SK-N-SH (cell line): ENCODE measurements at regions not wholly inside any gene's neighbourhood (a gene's known extent, or its start where the extent isn't known, plus 50 kb on each side); places are given as distances from the start of the nearest gene placed in this dataset.

Experiments used
- CTCF ChIA-PET: fragments of 300-600, 350-600 bp; formaldehyde crosslinking; extraction: SDS; loops from one replicate; lab custom pipeline; 2021; lab: Yijun Ruan, JAX
- POLR2A ChIA-PET: fragments of 350-600 bp; sonication (Branson Sonifier 250); formaldehyde crosslinking; extraction: SDS; loops from one replicate; lab custom pipeline; 2020; ENCODE audit warnings: antibody characterized with exemption, inconsistent platforms; lab: Yijun Ruan, JAX
- DNase-seq: peaks from one replicate; pipeline ENCODE4 v3.0.0; 2012
- H2AFZ ChIP-seq: fragments of 200-600 bp; sonication (generic); 2 replicates; pipeline ENCODE4 v1.8.1; 2016; ENCODE audit warnings: antibody characterized with exemption, mild to moderate bottlenecking, low read depth
- H3F3A ChIP-seq: fragments of 200-600 bp; sonication (generic); replicated peaks from 2 replicates; pipeline ENCODE3; 2016; ENCODE audit warnings: antibody characterized with exemption, mild to moderate bottlenecking; ENCODE audit not compliant: insufficient read depth
- H3K27ac ChIP-seq, 2 experiments: fragments of 200-500 bp in 1 of 2; fragments of 200-600 bp in 1 of 2; sonication (Bioruptor generic) in 1 of 2; sonication (generic), shearing (Covaris generic) in 1 of 2; 2 replicates each; pipeline versions ENCODE4 v1.5.1 to v1.6.1; 2014 to 2016; ENCODE audit warnings: low read depth in 2 of 2, inconsistent platforms in 1 of 2, low read length in 1 of 2, mild to moderate bottlenecking in 1 of 2, mixed read lengths in 1 of 2
- H3K27me3 ChIP-seq: fragments of 200-600 bp; sonication (generic), shearing (Covaris generic); 2 replicates; pipeline ENCODE4 v1.6.1; 2016; ENCODE audit warnings: mixed run types; ENCODE audit not compliant: insufficient read depth
- H3K36me3 ChIP-seq, 2 experiments: fragments of 200-500 bp in 1 of 2; fragments of 200-600 bp in 1 of 2; sonication (Bioruptor generic) in 1 of 2; sonication (generic) in 1 of 2; replicated peaks in 1 of 2; 2 replicates each; pipeline versions ENCODE3 to v1.5.1; 2014 to 2016; ENCODE audit warnings: low read length in 1 of 2, mild to moderate bottlenecking in 1 of 2; ENCODE audit not compliant: insufficient read depth in 2 of 2, control insufficient read depth in 1 of 2
- H3K4me1 ChIP-seq, 2 experiments: fragments of 200-500 bp in 1 of 2; fragments of 200-600 bp in 1 of 2; sonication (Bioruptor generic) in 1 of 2; sonication (generic), shearing (Covaris generic) in 1 of 2; 2 replicates each; pipeline versions ENCODE4 v1.5.1 to v1.6.1; 2014 to 2016; ENCODE audit warnings: low read depth in 1 of 2, low read length in 1 of 2, mixed run types in 1 of 2; ENCODE audit not compliant: insufficient read depth in 2 of 2, control insufficient read depth in 1 of 2
- H3K4me2 ChIP-seq: fragments of 200-600 bp; sonication (generic), shearing (Covaris generic); 2 replicates; pipeline ENCODE4 v1.6.1; 2017; ENCODE audit warnings: mixed run types
- H3K4me3 ChIP-seq, 2 experiments: fragments of 200-500 bp in 1 of 2; fragments of 200-600 bp in 1 of 2; sonication (Bioruptor generic) in 1 of 2; sonication (generic), shearing (Covaris generic) in 1 of 2; 2 replicates each; pipeline versions ENCODE4 v1.5.1 to v1.8.1; 2014 to 2016; ENCODE audit warnings: low read depth in 2 of 2, inconsistent platforms in 1 of 2, low read length in 1 of 2, mild to moderate bottlenecking in 1 of 2, mixed read lengths in 1 of 2, moderate library complexity in 1 of 2
- H3K79me2 ChIP-seq: fragments of 200-600 bp; sonication (generic); 2 replicates; pipeline ENCODE4 v1.8.1; 2017; ENCODE audit warnings: mild to moderate bottlenecking; ENCODE audit not compliant: insufficient read depth
- H3K9ac ChIP-seq: fragments of 200-600 bp; sonication (generic); 2 replicates; pipeline ENCODE4 v1.6.1; 2017; ENCODE audit warnings: mixed run types
- H3K9me2 ChIP-seq: fragments of 200-600 bp; sonication (generic); 2 replicates; pipeline ENCODE4 v1.6.1; 2017; ENCODE audit warnings: mixed run types
- H3K9me3 ChIP-seq: fragments of 200-600 bp; sonication (generic); 2 replicates; pipeline ENCODE4 v1.6.1; 2017; ENCODE audit warnings: mixed run types, mild to moderate bottlenecking, moderate library complexity
- H4K20me1 ChIP-seq: fragments of 200-600 bp; sonication (generic); 2 replicates; pipeline ENCODE4 v1.6.1; 2017; ENCODE audit warnings: mild to moderate bottlenecking, mixed run types; ENCODE audit not compliant: insufficient read depth
- CHD2 ChIP-seq: fragments of 150-350 bp; IDR thresholded peaks from 2 replicates; pipeline ENCODE4 v1.6.1; 2018; ENCODE audit warnings: low read length; ENCODE audit not compliant: partially characterized antibody
- ELF1 ChIP-seq: IDR thresholded peaks from 2 replicates; pipeline ENCODE4 v1.4.0; 2012
- JUND ChIP-seq: IDR thresholded peaks from 2 replicates; pipeline ENCODE4 v1.4.0; 2012
- MXI1 ChIP-seq: IDR thresholded peaks from 2 replicates; pipeline ENCODE4 v1.6.1; 2012; ENCODE audit warnings: mild to moderate bottlenecking, low read depth, low read length, improper control_type of control experiment
- NRF1 ChIP-seq: IDR thresholded peaks from 2 replicates; pipeline ENCODE4 v1.6.1; 2012; ENCODE audit warnings: low read depth, mild to moderate bottlenecking, low read length
- RCOR1 ChIP-seq: fragments of 150-350 bp; IDR thresholded peaks from 2 replicates; pipeline ENCODE4 v1.6.1; 2017; ENCODE audit warnings: antibody characterized with exemption, low read length
- RFX5 ChIP-seq: IDR thresholded peaks from 2 replicates; pipeline ENCODE4 v1.6.1; 2012; ENCODE audit warnings: mild to moderate bottlenecking, improper control_type of control experiment, low read length
- TCF12 ChIP-seq: IDR thresholded peaks from 2 replicates; pipeline ENCODE4 v1.4.0; 2012
- TEAD4 ChIP-seq: IDR thresholded peaks from 2 replicates; pipeline ENCODE4 v1.4.0; 2012; ENCODE audit warnings: mild to moderate bottlenecking, borderline replicate concordance; ENCODE audit not compliant: insufficient read depth
- WGBS: methylation state at CpG from one replicate; pipeline ENCODE4 v1.1.6; 2017; ENCODE audit warnings: low lambda C conversion rate; 5-methylcytosine and 5-hydroxymethylcytosine counted together
- TF ChIP-seq, protein P1 (sequence below): fragments of 200-600 bp; sonication (generic); IDR thresholded peaks from 2 replicates; pipeline ENCODE4 v1.6.1; 2017; ENCODE audit warnings: antibody characterized with exemption, mild to moderate bottlenecking, moderate library complexity
- TF ChIP-seq, protein P2 (sequence below): IDR thresholded peaks from 2 replicates; pipeline ENCODE4; 2012
- TF ChIP-seq, protein P3 (sequence below): fragments of 150-350 bp; IDR thresholded peaks from 2 replicates; pipeline ENCODE4 v1.6.1; 2016; ENCODE audit warnings: mild to moderate bottlenecking, low read depth, low read length
- TF ChIP-seq, protein P4 (sequence below): IDR thresholded peaks from 2 replicates; pipeline ENCODE4 v1.4.0; 2012; ENCODE audit warnings: low read depth, borderline replicate concordance
- TF ChIP-seq, protein P5 (sequence below): IDR thresholded peaks from 2 replicates; pipeline ENCODE4 v1.6.1; 2012; ENCODE audit warnings: mild to moderate bottlenecking, low read depth, low read length, moderate library complexity

DNA sequence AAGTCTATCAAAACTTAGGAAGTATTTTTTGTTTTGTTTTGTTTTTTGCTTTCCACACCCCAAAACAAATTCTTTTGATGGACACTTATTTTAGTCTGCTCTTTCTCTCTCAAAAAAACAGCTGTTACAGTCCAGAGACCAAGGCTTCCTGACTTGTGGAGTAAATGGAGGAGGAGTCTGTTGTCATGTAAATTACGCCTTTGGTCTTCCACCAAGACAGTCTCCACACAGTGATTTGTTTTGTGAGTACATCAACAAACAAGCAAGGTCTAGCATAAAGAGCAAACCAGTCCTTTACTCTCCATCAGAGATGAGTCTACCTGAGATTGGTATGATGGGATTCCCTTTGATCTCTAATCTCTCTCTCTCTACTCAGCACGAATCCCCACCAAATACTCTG is 588.0 kb upstream of the ARID1B start:
- POLR2A ChIA-PET = no interaction called here
- CTCF ChIA-PET = no interaction called here
- Histone ChIP-seq H3K27ac (no peak overlapping the region), H3K27me3 (no peaks in the 10 kb centered on the region), H2AFZ (no peak overlapping the region), H3K4me1 (no peaks in the 10 kb centered on the region; a peak in 1 of 4 replicates), H3F3A (no peaks in the 10 kb centered on the region), H3K9ac (no peak overlapping the region), H4K20me1 (no peaks in the 10 kb centered on the region), H3K79me2 (no peaks in the 10 kb centered on the region), H3K36me3 (no peaks in the 10 kb centered on the region), H3K9me2 (no peaks in the 10 kb centered on the region), H3K4me2 (no peak overlapping the region), H3K9me3 (no peaks in the 10 kb centered on the region), H3K4me3 (no peak overlapping the region)
- 37% methylated on average over 2 of the region's 2 CpGs for WGBS
- no peak for TF ChIP-seq RCOR1
- TF ChIP-seq, protein P1, sequence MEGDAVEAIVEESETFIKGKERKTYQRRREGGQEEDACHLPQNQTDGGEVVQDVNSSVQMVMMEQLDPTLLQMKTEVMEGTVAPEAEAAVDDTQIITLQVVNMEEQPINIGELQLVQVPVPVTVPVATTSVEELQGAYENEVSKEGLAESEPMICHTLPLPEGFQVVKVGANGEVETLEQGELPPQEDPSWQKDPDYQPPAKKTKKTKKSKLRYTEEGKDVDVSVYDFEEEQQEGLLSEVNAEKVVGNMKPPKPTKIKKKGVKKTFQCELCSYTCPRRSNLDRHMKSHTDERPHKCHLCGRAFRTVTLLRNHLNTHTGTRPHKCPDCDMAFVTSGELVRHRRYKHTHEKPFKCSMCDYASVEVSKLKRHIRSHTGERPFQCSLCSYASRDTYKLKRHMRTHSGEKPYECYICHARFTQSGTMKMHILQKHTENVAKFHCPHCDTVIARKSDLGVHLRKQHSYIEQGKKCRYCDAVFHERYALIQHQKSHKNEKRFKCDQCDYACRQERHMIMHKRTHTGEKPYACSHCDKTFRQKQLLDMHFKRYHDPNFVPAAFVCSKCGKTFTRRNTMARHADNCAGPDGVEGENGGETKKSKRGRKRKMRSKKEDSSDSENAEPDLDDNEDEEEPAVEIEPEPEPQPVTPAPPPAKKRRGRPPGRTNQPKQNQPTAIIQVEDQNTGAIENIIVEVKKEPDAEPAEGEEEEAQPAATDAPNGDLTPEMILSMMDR = no peak
- no peak for TF ChIP-seq CHD2
- TF ChIP-seq, protein P2, sequence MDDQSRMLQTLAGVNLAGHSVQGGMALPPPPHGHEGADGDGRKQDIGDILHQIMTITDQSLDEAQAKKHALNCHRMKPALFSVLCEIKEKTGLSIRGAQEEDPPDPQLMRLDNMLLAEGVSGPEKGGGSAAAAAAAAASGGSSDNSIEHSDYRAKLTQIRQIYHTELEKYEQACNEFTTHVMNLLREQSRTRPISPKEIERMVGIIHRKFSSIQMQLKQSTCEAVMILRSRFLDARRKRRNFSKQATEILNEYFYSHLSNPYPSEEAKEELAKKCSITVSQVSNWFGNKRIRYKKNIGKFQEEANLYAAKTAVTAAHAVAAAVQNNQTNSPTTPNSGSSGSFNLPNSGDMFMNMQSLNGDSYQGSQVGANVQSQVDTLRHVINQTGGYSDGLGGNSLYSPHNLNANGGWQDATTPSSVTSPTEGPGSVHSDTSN = no peak
- no peak for TF ChIP-seq ELF1
- no peak for TF ChIP-seq RFX5
- no peak for TF ChIP-seq MXI1
- TF ChIP-seq, protein P3, sequence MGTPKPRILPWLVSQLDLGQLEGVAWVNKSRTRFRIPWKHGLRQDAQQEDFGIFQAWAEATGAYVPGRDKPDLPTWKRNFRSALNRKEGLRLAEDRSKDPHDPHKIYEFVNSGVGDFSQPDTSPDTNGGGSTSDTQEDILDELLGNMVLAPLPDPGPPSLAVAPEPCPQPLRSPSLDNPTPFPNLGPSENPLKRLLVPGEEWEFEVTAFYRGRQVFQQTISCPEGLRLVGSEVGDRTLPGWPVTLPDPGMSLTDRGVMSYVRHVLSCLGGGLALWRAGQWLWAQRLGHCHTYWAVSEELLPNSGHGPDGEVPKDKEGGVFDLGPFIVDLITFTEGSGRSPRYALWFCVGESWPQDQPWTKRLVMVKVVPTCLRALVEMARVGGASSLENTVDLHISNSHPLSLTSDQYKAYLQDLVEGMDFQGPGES = no peak
- no peak for DNase-seq

DNA sequence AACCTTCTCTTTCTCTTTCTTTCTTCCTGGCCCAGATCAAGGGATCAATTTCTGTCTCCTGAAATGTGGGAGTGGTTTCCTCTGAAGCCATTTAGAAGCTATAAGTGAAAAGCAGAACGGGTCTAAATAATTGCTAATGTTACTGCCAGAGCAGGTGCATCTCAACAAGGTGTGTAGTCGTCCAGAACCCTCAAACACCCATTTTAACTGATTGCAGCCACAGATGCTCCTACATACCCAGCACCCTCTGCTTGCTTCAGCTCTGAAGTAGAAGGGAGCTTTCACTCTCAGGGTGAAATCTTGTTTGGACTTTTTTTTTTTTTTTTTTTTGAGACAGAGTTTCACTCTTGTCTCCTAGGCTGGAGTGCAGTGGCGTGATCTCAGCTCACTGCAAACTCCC is 592.1 kb upstream of the ARID1B start:
- H2AFZ ChIP-seq = no peak overlapping the region
- H3K9me2 ChIP-seq = no peaks in the 10 kb centered on the region
- no peak overlapping the region for H3K4me2 ChIP-seq
- H3K79me2 ChIP-seq = no peaks in the 10 kb centered on the region
- 39% methylated on average over 3 of the region's 3 CpGs for WGBS
- no peaks in the 10 kb centered on the region for H3K36me3 ChIP-seq
- no peaks in the 10 kb centered on the region for H4K20me1 ChIP-seq
- no peak for DNase-seq
- H3K4me3 ChIP-seq = no peak overlapping the region
- no peaks in the 10 kb centered on the region for H3K27me3 ChIP-seq
- H3K27ac ChIP-seq = no peak overlapping the region
- H3K9me3 ChIP-seq = no peaks in the 10 kb centered on the region
- POLR2A ChIA-PET = no interaction called here
- CTCF ChIA-PET = no interaction called here
- H3K4me1 ChIP-seq = no peaks in the 10 kb centered on the region
- TF ChIP-seq, protein P4, sequence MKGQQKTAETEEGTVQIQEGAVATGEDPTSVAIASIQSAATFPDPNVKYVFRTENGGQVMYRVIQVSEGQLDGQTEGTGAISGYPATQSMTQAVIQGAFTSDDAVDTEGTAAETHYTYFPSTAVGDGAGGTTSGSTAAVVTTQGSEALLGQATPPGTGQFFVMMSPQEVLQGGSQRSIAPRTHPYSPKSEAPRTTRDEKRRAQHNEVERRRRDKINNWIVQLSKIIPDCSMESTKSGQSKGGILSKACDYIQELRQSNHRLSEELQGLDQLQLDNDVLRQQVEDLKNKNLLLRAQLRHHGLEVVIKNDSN = no peak
- TF ChIP-seq, protein P5, sequence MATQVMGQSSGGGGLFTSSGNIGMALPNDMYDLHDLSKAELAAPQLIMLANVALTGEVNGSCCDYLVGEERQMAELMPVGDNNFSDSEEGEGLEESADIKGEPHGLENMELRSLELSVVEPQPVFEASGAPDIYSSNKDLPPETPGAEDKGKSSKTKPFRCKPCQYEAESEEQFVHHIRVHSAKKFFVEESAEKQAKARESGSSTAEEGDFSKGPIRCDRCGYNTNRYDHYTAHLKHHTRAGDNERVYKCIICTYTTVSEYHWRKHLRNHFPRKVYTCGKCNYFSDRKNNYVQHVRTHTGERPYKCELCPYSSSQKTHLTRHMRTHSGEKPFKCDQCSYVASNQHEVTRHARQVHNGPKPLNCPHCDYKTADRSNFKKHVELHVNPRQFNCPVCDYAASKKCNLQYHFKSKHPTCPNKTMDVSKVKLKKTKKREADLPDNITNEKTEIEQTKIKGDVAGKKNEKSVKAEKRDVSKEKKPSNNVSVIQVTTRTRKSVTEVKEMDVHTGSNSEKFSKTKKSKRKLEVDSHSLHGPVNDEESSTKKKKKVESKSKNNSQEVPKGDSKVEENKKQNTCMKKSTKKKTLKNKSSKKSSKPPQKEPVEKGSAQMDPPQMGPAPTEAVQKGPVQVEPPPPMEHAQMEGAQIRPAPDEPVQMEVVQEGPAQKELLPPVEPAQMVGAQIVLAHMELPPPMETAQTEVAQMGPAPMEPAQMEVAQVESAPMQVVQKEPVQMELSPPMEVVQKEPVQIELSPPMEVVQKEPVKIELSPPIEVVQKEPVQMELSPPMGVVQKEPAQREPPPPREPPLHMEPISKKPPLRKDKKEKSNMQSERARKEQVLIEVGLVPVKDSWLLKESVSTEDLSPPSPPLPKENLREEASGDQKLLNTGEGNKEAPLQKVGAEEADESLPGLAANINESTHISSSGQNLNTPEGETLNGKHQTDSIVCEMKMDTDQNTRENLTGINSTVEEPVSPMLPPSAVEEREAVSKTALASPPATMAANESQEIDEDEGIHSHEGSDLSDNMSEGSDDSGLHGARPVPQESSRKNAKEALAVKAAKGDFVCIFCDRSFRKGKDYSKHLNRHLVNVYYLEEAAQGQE = no peak
- TF ChIP-seq TEAD4 = no peak
- no peak for TF ChIP-seq ELF1
- TF ChIP-seq TCF12 = no peak
- no peak for TF ChIP-seq JUND
- TF ChIP-seq MXI1 = no peak
- TF ChIP-seq NRF1 = no peak
- no peaks in the 10 kb centered on the region for H3F3A ChIP-seq
- no peak overlapping the region for H3K9ac ChIP-seq
